Body of pancreas (tissue), 4 donors: ENCODE measurements at regions not wholly inside any gene's neighbourhood (a gene's known extent, or its start where the extent isn't known, plus 50 kb on each side); places are given as distances from the start of the nearest gene placed in this dataset.
A peak's percentile ranks its signal among the peaks of the same experiment; 100 is the strongest.

Experiments
- ATAC-seq: fragments of 150-250 bp; one replicate; pipeline ENCODE4 v1.9.1; 2016
- DNase-seq, 4 donors: peaks; one replicate each; pipeline ENCODE4 v3.0.0-alpha.2; 2019
- H3K27ac ChIP-seq, 4 donors: fragments of 200-600 bp; sonication (generic); 1 replicate in 3 of 4; 2 replicates in 1 of 4; pipeline versions ENCODE4 v1.5.1 to v1.6.1; 2016 to 2019; ENCODE audit warnings: mild to moderate bottlenecking in 1 of 4, mixed read lengths in 1 of 4, moderate library complexity in 1 of 4
- H3K27me3 ChIP-seq, 2 donors: fragments of 200-600 bp; sonication (generic); one replicate each; pipeline ENCODE4 v1.6.0; 2016; ENCODE audit warnings: mild to moderate bottlenecking in 1 of 2
- H3K36me3 ChIP-seq, 2 donors: fragments of 200-600 bp; sonication (generic); replicated peaks in 1 of 2; 2 replicates each; pipeline ENCODE4 v1.5.1; 2016; ENCODE audit warnings: low read depth in 2 of 2; ENCODE audit not compliant: insufficient read depth in 1 of 2
- H3K4me1 ChIP-seq: fragments of 200-600 bp; sonication (generic); one replicate; pipeline ENCODE4 v1.6.0; 2016
- H3K4me3 ChIP-seq, 2 donors: fragments of 200-600 bp; sonication (generic); 1 replicate in 1 of 2; 2 replicates in 1 of 2; pipeline ENCODE4 v1.5.1; 2016 to 2019
- H3K9me3 ChIP-seq, 3 donors: fragments of 200-600 bp; sonication (generic); 1 replicate in 2 of 3; 2 replicates in 1 of 3; pipeline ENCODE4 v1.5.1; 2016
- POLR2A ChIP-seq, 3 donors: fragments of 450-650 bp; IDR thresholded peaks; one replicate each; pipeline ENCODE4 v1.6.1; 2016; ENCODE audit warnings: antibody characterized with exemption in 3 of 3, mild to moderate bottlenecking in 2 of 3
- WGBS, 2 donors: methylation state at CpG; one replicate each; pipeline ENCODE4 v1.1.5; 2017; 5-methylcytosine and 5-hydroxymethylcytosine counted together
- intact Hi-C: fragments of 100-400 bp; cut with DNase I; formaldehyde crosslinking; loops from one replicate; pipeline ENCODE4 v1.15.1; 2023
- TF ChIP-seq, protein P1 (sequence below), 7 experiments: fragments of 450-650 bp in 4 of 7; fragments of 200-600 bp in 3 of 7; sonication (generic) in 3 of 7; IDR thresholded peaks; one replicate each; pipeline ENCODE4 v1.5.1; 2016 to 2019; ENCODE audit warnings: antibody characterized with exemption in 7 of 7

DNA sequence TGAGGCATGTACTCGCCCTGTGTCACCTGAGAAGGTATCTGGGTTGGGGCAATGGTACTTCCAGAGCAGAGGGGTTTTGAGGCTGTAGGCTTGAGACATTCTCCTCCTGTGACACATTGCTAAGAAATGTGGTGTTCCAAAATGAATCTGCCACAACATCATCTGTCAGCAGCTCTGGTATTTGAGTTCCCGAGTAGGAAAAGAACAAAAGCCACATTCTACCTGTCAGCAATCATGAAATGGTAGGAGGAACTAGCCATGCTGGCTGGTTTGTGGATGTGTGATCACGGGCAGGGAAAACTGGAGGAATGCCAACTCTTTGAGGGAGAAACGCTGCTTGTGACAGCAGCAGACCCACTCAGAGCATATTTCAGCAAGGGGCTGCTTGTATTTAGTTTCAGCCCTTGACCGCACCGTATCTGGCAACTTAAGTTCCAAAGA lies 579.4 kb upstream of the TBL1XR1 start:
- TF ChIP-seq POLR2A (IDR thresholded peaks at IDR 0.05): no peak
- TF ChIP-seq, protein P1, sequence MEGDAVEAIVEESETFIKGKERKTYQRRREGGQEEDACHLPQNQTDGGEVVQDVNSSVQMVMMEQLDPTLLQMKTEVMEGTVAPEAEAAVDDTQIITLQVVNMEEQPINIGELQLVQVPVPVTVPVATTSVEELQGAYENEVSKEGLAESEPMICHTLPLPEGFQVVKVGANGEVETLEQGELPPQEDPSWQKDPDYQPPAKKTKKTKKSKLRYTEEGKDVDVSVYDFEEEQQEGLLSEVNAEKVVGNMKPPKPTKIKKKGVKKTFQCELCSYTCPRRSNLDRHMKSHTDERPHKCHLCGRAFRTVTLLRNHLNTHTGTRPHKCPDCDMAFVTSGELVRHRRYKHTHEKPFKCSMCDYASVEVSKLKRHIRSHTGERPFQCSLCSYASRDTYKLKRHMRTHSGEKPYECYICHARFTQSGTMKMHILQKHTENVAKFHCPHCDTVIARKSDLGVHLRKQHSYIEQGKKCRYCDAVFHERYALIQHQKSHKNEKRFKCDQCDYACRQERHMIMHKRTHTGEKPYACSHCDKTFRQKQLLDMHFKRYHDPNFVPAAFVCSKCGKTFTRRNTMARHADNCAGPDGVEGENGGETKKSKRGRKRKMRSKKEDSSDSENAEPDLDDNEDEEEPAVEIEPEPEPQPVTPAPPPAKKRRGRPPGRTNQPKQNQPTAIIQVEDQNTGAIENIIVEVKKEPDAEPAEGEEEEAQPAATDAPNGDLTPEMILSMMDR (IDR thresholded peaks at IDR 0.05): no peak
- H3K27me3 ChIP-seq: no peaks in the 10 kb centered on the region
- no peaks in the 10 kb centered on the region for H3K36me3 ChIP-seq
- no peak overlapping the region for H3K4me3 ChIP-seq
- H3K9me3 ChIP-seq: no peaks in the 10 kb centered on the region
- WGBS, 2 donors: 39 to 48% methylated on average over 6 of the region's 6 CpGs
- intact Hi-C loops: no loop called here
- DNase-seq: peak in 3 of 4 donors; percentile 13 to 41 (median 17)
- ATAC-seq: peak; percentile 34
- H3K4me1 ChIP-seq: no peaks in the 10 kb centered on the region
- H3K27ac ChIP-seq: peak overlapping the region in 1 of 4 donors; percentile 11

DNA sequence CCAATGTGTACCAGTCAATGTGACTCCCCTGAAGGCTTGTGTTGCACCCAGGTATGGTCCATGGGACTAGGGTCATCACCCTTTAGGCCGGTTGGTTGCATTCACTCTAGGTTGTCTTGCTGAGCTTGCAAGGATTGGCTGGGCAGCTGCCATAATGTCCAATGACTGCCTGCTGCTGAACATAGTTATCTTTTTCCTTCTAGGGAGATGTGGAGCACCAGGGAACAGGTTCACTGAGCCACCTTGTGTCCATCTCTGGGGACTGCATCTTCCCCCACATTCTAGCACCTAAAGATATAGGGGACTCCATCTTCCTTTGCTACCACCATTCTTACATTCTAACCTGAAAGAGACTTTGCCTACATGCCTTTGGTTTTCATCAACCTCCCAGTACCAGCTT lies 580.4 kb upstream of the TBL1XR1 start:
- H3K27me3 ChIP-seq: no peaks in the 10 kb centered on the region
- no peaks in the 10 kb centered on the region for H3K9me3 ChIP-seq
- no peak overlapping the region for H3K27ac ChIP-seq
- 45 to 67% methylated on average over 1 of the region's 1 CpG for WGBS, 2 donors
- intact Hi-C loops: no loop called here
- ATAC-seq: peak; percentile 90
- no peaks in the 10 kb centered on the region for H3K36me3 ChIP-seq
- TF ChIP-seq POLR2A (IDR thresholded peaks at IDR 0.05): no peak
- TF ChIP-seq, protein P1 (IDR thresholded peaks at IDR 0.05): peak; percentile 59 to 88 (median 80)
- no peak overlapping the region for H3K4me3 ChIP-seq
- DNase-seq: peak; percentile 69 to 80 (median 75)
- no peaks in the 10 kb centered on the region for H3K4me1 ChIP-seq

DNA sequence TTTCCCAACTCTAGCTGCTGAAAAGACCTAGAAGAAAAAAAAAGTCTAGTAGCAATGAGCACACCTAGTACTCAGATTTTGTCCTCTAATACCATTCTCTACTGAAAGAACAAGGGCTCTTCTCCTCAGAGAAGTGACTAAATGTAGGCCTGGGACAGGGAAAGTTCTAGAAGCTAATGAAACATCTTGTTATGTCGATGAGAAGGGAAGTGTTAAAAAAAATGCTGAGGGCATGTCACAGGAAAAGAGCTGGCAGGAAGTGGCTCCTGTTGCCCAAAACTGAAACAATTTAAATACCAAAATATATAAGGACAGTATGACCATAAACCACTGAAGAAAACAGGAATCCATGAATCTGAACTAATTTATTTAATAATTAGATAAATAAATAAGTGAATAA lies 581.4 kb upstream of the TBL1XR1 start:
- Histone ChIP-seq H3K27ac (no peak overlapping the region), H3K4me1 (no peaks in the 10 kb centered on the region)

DNA sequence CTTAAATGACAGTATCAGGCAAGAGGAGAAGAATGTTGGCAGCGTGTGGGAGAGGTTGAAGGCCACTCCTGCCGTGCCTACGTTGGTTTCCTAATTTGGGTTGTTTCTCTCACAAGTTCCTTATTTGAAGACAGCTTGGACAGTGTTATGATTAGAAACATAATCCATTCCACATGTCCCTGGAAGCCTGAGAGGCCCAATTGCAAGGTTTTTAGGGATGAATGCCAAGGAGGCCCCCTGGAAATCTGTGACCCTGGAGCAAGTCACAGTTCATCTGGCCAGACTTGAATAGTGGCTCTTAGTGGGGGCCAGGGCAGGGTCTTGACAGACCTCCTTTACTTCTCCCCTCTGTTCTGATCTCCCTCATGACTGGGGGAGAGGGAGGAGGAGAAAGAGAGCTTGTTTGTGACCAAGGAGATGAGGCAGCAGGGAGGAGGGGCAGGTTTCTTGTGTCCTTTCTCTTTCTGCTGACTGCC lies 584.4 kb upstream of the TBL1XR1 start:
- Histone ChIP-seq H3K27ac (peak overlapping the region in 2 of 4 donors; percentile 13 to 23), H3K4me3 (no peak overlapping the region), H3K9me3 (no peaks in the 10 kb centered on the region), H3K4me1 (no peaks in the 10 kb centered on the region), H3K27me3 (no peaks in the 10 kb centered on the region), H3K36me3 (no peaks in the 10 kb centered on the region)
- no peak for TF ChIP-seq POLR2A (IDR thresholded peaks at IDR 0.05)
- TF ChIP-seq, protein P1 (IDR thresholded peaks at IDR 0.05): no peak
- 23 to 26% methylated on average over 3 of the region's 3 CpGs for WGBS, 2 donors
- intact Hi-C loops: no loop called here
- peak in 2 of 4 donors; percentile 7 to 38 for DNase-seq
- ATAC-seq: no peak

More for the DNA sequence above, 581.4 kb upstream of the TBL1XR1 start:
- ATAC-seq (no peak), DNase-seq (no peak)
- intact Hi-C loops: no loop called here
- Histone ChIP-seq H3K9me3 (no peaks in the 10 kb centered on the region), H3K27me3 (no peaks in the 10 kb centered on the region), H3K36me3 (no peaks in the 10 kb centered on the region), H3K4me3 (no peak overlapping the region)
- 31 to 36% methylated on average over 1 of the region's 1 CpG for WGBS, 2 donors
- TF ChIP-seq POLR2A (IDR thresholded peaks at IDR 0.05): no peak
- TF ChIP-seq, protein P1 (IDR thresholded peaks at IDR 0.05): no peak

DNA sequence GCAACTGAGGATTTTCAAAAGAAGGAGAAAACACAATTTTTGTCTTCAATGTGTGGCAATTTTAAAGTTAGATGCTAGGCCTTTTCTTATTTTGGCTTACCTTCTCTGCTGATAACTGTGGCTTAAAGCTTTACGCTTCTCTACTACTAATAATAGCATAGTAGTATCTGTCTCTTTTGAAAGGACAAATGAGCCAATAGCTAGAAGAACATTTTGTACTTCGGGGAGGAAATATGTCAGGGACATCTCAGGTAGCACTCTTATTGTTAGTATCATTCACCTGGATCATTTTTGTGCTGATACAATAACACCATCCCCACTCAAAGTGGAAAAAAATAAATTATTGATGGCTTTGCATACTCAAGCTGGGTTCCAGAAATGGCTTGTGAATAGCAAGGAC lies 586.1 kb upstream of the TBL1XR1 start:
- Histone ChIP-seq H3K27me3 (no peaks in the 10 kb centered on the region), H3K36me3 (no peaks in the 10 kb centered on the region), H3K27ac (no peak overlapping the region), H3K4me3 (no peak overlapping the region), H3K4me1 (no peaks in the 10 kb centered on the region), H3K9me3 (no peaks in the 10 kb centered on the region)
- 83 to 86% methylated on average over 2 of the region's 2 CpGs for WGBS, 2 donors
- intact Hi-C loops: no loop called here
- ATAC-seq (no peak), DNase-seq (no peak)
- TF ChIP-seq, protein P1 (IDR thresholded peaks at IDR 0.05): no peak
- no peak for TF ChIP-seq POLR2A (IDR thresholded peaks at IDR 0.05)
